Bone marrow (tissue), 2 donors: ENCODE measurements at regions not wholly inside any gene's neighbourhood (a gene's known extent, or its start where the extent isn't known, plus 50 kb on each side); places are given as distances from the start of the nearest gene placed in this dataset.

ENCODE experiments used
- DNase-seq, 2 donors: peaks; one replicate each; lab custom pipeline; 2025; lab: John Stamatoyannopoulos, UW

- DNase-seq = no peak
Observed at GRCh38 chr1:38111589-38111988, 65.0 kb upstream of the POU3F1 start.

GRCh38 chr1:38105267-38105666 is 58.7 kb upstream of the POU3F1 start:
- DNase-seq = no peak

- DNase-seq = no peak
Observed at GRCh38 chr1:38102636-38103035, 56.0 kb upstream of the POU3F1 start.

GRCh38 chr1:38101037-38101785 is 54.6 kb upstream of the POU3F1 start:
- DNase-seq = no peak

- no peak for DNase-seq
Observed at GRCh38 chr1:38098101-38098847, 51.7 kb upstream of the POU3F1 start.

- no peak for DNase-seq
Observed at GRCh38 chr1:38097284-38097898, 50.8 kb upstream of the POU3F1 start.
